ENCODE measurements at regions not wholly inside any gene's neighbourhood (a gene's known extent, or its start where the extent isn't known, plus 50 kb on each side); places are given as distances from the start of the nearest gene placed in this dataset.

DNA sequence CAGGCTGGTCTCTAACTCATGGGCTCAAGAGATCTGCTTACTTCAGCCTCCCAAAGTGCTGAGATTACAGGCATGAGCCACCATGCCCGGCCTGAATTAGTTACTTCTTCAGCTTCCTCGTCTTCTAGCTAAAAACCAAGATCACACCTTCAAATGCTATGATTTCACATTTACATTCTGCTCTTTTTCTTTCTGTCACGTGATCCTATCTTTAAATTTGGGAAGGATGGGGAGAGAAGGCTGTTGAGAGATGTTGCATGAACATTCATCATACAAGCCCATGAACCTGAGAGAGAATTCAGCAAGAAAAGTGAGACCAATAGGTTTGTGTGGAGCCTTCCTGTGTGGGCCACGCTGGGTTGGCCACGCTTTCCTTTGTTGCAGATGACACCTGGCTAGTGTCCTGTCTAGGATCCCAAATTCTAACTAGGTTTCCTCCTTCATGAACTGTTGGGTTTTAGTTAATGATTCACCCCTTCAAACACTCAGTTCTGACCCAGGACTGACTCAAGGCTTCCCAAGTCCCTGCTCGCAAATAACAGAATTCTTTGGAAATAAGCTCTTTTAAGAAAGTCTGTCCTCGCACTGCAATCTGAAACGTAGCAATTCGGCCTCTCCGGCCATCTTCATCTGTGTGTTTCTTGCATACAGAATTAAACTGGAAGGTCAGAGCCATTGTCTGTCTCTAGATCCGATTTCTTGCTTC lies 57.3 kb upstream of the CREB1 start:
- no peak overlapping the region for H2AFZ ChIP-seq (ENCODE audit: low read length)
- no peak overlapping the region for H3K4me3 ChIP-seq (ENCODE audit: low read length, poor library complexity, severe bottlenecking)
- H4K20me1 ChIP-seq (ENCODE audit: insufficient read depth, low read length, poor library complexity, severe bottlenecking): no peaks in the 10 kb centered on the region
- no peaks in the 10 kb centered on the region for H3K27me3 ChIP-seq (ENCODE audit: insufficient read depth, low read length, poor library complexity, severe bottlenecking)
- H3K36me3 ChIP-seq (ENCODE audit: insufficient read depth, low read length): no peaks in the 10 kb centered on the region
- peak overlapping the region; percentile 12 for H3K4me2 ChIP-seq (ENCODE audit: low read depth, low read length, poor library complexity, severe bottlenecking)
- no peak for TF ChIP-seq EZH2phosphoT487 (IDR thresholded peaks at IDR 0.05; ENCODE audit: borderline replicate concordance)
- TF ChIP-seq, protein P1, sequence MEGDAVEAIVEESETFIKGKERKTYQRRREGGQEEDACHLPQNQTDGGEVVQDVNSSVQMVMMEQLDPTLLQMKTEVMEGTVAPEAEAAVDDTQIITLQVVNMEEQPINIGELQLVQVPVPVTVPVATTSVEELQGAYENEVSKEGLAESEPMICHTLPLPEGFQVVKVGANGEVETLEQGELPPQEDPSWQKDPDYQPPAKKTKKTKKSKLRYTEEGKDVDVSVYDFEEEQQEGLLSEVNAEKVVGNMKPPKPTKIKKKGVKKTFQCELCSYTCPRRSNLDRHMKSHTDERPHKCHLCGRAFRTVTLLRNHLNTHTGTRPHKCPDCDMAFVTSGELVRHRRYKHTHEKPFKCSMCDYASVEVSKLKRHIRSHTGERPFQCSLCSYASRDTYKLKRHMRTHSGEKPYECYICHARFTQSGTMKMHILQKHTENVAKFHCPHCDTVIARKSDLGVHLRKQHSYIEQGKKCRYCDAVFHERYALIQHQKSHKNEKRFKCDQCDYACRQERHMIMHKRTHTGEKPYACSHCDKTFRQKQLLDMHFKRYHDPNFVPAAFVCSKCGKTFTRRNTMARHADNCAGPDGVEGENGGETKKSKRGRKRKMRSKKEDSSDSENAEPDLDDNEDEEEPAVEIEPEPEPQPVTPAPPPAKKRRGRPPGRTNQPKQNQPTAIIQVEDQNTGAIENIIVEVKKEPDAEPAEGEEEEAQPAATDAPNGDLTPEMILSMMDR (conservative IDR thresholded peaks at IDR 0.05; ENCODE audit: low read length): no peak
- H3K79me2 ChIP-seq (ENCODE audit: insufficient read depth, low read length): no peaks in the 10 kb centered on the region
- H3K4me1 ChIP-seq (ENCODE audit: insufficient read depth, low read length, poor library complexity, severe bottlenecking): peaks cover 23% of the 10 kb centered on the region
- no peak overlapping the region for H3K9ac ChIP-seq (ENCODE audit: low read depth, low read length, poor library complexity, severe bottlenecking)
- H3K9me2 ChIP-seq (replicated peaks; ENCODE audit: low read depth, low read length): no peaks in the 10 kb centered on the region
- no peaks in the 10 kb centered on the region for H3F3A ChIP-seq (ENCODE audit: low read depth)
- no peaks in the 10 kb centered on the region for H3K9me3 ChIP-seq (ENCODE audit: insufficient read depth, low read depth, low read length)

- peaks cover 17% of the 10 kb centered on the region for H3K4me1 ChIP-seq (ENCODE audit: insufficient read depth, low read length, poor library complexity, severe bottlenecking)
- H3K9me3 ChIP-seq (ENCODE audit: insufficient read depth, low read depth, low read length): no peaks in the 10 kb centered on the region
- H3K9me2 ChIP-seq (replicated peaks; ENCODE audit: low read depth, low read length): no peaks in the 10 kb centered on the region
- H3K4me2 ChIP-seq (ENCODE audit: low read depth, low read length, poor library complexity, severe bottlenecking): peak overlapping the region; percentile 12
- no peaks in the 10 kb centered on the region for H3K27me3 ChIP-seq (ENCODE audit: insufficient read depth, low read length, poor library complexity, severe bottlenecking)
- H3K9ac ChIP-seq (ENCODE audit: low read depth, low read length, poor library complexity, severe bottlenecking): no peak overlapping the region
- no peaks in the 10 kb centered on the region for H3K79me2 ChIP-seq (ENCODE audit: insufficient read depth, low read length)
- H2AFZ ChIP-seq (ENCODE audit: low read length): no peak overlapping the region
- TF ChIP-seq, protein P1 (conservative IDR thresholded peaks at IDR 0.05; ENCODE audit: low read length): peak; percentile 91
- TF ChIP-seq EZH2phosphoT487 (IDR thresholded peaks at IDR 0.05; ENCODE audit: borderline replicate concordance): no peak
- H3K36me3 ChIP-seq (ENCODE audit: insufficient read depth, low read length): no peaks in the 10 kb centered on the region
- no peaks in the 10 kb centered on the region for H4K20me1 ChIP-seq (ENCODE audit: insufficient read depth, low read length, poor library complexity, severe bottlenecking)
- H3K4me3 ChIP-seq (ENCODE audit: low read length, poor library complexity, severe bottlenecking): no peak overlapping the region
- no peaks in the 10 kb centered on the region for H3F3A ChIP-seq (ENCODE audit: low read depth)
Measured at GRCh38 chr2:207473049-207473930, 56.5 kb upstream of the CREB1 start.

- Histone ChIP-seq H3K79me2 (ENCODE audit: insufficient read depth, low read length) (no peaks in the 10 kb centered on the region), H3F3A (ENCODE audit: low read depth) (no peaks in the 10 kb centered on the region), H4K20me1 (ENCODE audit: insufficient read depth, low read length, poor library complexity, severe bottlenecking) (no peaks in the 10 kb centered on the region), H2AFZ (ENCODE audit: low read length) (no peak overlapping the region), H3K9ac (ENCODE audit: low read depth, low read length, poor library complexity, severe bottlenecking) (no peak overlapping the region), H3K4me3 (ENCODE audit: low read length, poor library complexity, severe bottlenecking) (no peak overlapping the region), H3K27me3 (ENCODE audit: insufficient read depth, low read length, poor library complexity, severe bottlenecking) (no peaks in the 10 kb centered on the region), H3K36me3 (ENCODE audit: insufficient read depth, low read length) (no peaks in the 10 kb centered on the region), H3K4me1 (ENCODE audit: insufficient read depth, low read length, poor library complexity, severe bottlenecking) (peaks cover 23% of the 10 kb centered on the region), H3K9me2 (replicated peaks; ENCODE audit: low read depth, low read length) (no peaks in the 10 kb centered on the region), H3K9me3 (ENCODE audit: insufficient read depth, low read depth, low read length) (no peaks in the 10 kb centered on the region), H3K4me2 (ENCODE audit: low read depth, low read length, poor library complexity, severe bottlenecking) (no peak overlapping the region)
- TF ChIP-seq, protein P1 (conservative IDR thresholded peaks at IDR 0.05; ENCODE audit: low read length): no peak
- TF ChIP-seq EZH2phosphoT487 (IDR thresholded peaks at IDR 0.05; ENCODE audit: borderline replicate concordance): no peak
Measured at GRCh38 chr2:207473931-207474235, 55.9 kb upstream of the CREB1 start.

Data from Loucy (cell line).